Epithelial cell of esophagus (primary cell): ENCODE measurements at regions not wholly inside any gene's neighbourhood (a gene's known extent, or its start where the extent isn't known, plus 50 kb on each side); places are given as distances from the start of the nearest gene placed in this dataset.
"Not testable (repeated sequence)": the region's sequence is repeated elsewhere in the genome, so short reads cannot be mapped to it uniquely, and the experiment has no call there.

Experiments
- DNase-seq: peaks from one replicate; pipeline ENCODE4 v3.0.0; 2010; ENCODE audit warnings: low read depth
- H3K4me3 ChIP-seq: 2 replicates; pipeline ENCODE4 v1.5.1; 2011; ENCODE audit warnings: mild to moderate bottlenecking, low read length, control low read depth
- CTCF ChIP-seq: IDR thresholded peaks from 2 replicates; pipeline ENCODE4 v1.5.1; 2011; ENCODE audit warnings: low read depth, mild to moderate bottlenecking, low read length, control low read depth, inconsistent platforms; ENCODE audit not compliant: insufficient read depth; ENCODE audit errors: missing control alignments

- no peak for DNase-seq
- TF ChIP-seq CTCF, result no peak
Observed at GRCh38 chr5:74519679-74520078, 120.8 kb downstream of the ENC1 start.

GRCh38 chr5:74519161-74519571 is 121.4 kb downstream of the ENC1 start:
- no peak overlapping the region for H3K4me3 ChIP-seq
- no peak for TF ChIP-seq CTCF
- no peak for DNase-seq

More at GRCh38 chr5:74519679-74520078, 120.8 kb downstream of the ENC1 start:
- no peak overlapping the region for H3K4me3 ChIP-seq

- no peak for TF ChIP-seq CTCF
- no peak overlapping the region for H3K4me3 ChIP-seq
- peak; percentile 39 for DNase-seq
Observed at GRCh38 chr5:74517700-74518099, 122.8 kb downstream of the ENC1 start.

GRCh38 chr5:74516211-74516636 is 124.3 kb downstream of the ENC1 start:
- no peak overlapping the region for H3K4me3 ChIP-seq
- no peak for TF ChIP-seq CTCF
- DNase-seq, result peak; percentile 10

- H3K4me3 ChIP-seq, result no peak overlapping the region
- no peak for TF ChIP-seq CTCF
- DNase-seq, result no peak
Observed at GRCh38 chr5:74514888-74515551, 125.5 kb downstream of the ENC1 start.

- not testable (repeated sequence) for H3K4me3 ChIP-seq, DNase-seq
Observed at GRCh38 chr5:74511770-74512169, 128.8 kb downstream of the ENC1 start.

- DNase-seq, result no peak
Observed at GRCh38 chr5:74510476-74511075, 130.0 kb downstream of the ENC1 start.

More at GRCh38 chr5:74510476-74511075, 130.0 kb downstream of the ENC1 start:
- H3K4me3 ChIP-seq, result no peak overlapping the region
- no peak for TF ChIP-seq CTCF
